Calu3 (cell line): ENCODE measurements at regions not wholly inside any gene's neighbourhood (a gene's known extent, or its start where the extent isn't known, plus 50 kb on each side); places are given as distances from the start of the nearest gene placed in this dataset.

Experiments
- BruUV-seq: library from RNA; stranded (reverse); fragments of 400-500 nt; replicated peaks from 2 replicates; lab custom pipeline; 2021; lab: Mats Ljungman, UMichigan
- CTCF ChIA-PET: fragments of 300-600 bp; sonication (Branson Sonifier 250); formaldehyde crosslinking; loops from one replicate; lab custom pipeline; 2022; ENCODE audit warnings: antibody characterized with exemption; lab: Charles Lee
- DNase-seq: peaks from one replicate; pipeline ENCODE4 v3.0.0; 2022
- H3K27ac Mint-ChIP-seq: one replicate; pipeline ENCODE4 v1.8.0; 2022; ENCODE audit warnings: mixed read lengths; ENCODE audit not compliant: unreplicated experiment
- H3K27me3 Mint-ChIP-seq: one replicate; pipeline ENCODE4 v1.8.0; 2022; ENCODE audit warnings: mixed read lengths; ENCODE audit not compliant: unreplicated experiment
- H3K36me3 Mint-ChIP-seq: one replicate; pipeline ENCODE4 v1.8.0; 2022; ENCODE audit warnings: mild to moderate bottlenecking, moderate library complexity, mixed read lengths; ENCODE audit not compliant: insufficient read depth, unreplicated experiment
- H3K4me1 Mint-ChIP-seq: one replicate; pipeline ENCODE4 v1.8.0; 2022; ENCODE audit warnings: mild to moderate bottlenecking, low read depth, mixed read lengths; ENCODE audit not compliant: unreplicated experiment
- H3K4me3 Mint-ChIP-seq: one replicate; pipeline ENCODE4 v1.8.0; 2022; ENCODE audit warnings: mild to moderate bottlenecking, low read depth, moderate library complexity, mixed read lengths; ENCODE audit not compliant: unreplicated experiment
- H3K9me3 Mint-ChIP-seq: one replicate; pipeline ENCODE4 v1.8.0; 2022; ENCODE audit warnings: low read depth, mixed read lengths; ENCODE audit not compliant: unreplicated experiment
- intact Hi-C: fragments of 100-400 bp; cut with micrococcal nuclease; formaldehyde crosslinking; loops from one replicate; pipeline ENCODE4 v1.10.0; 2022; ENCODE audit not compliant: unreplicated experiment
- TF ChIP-seq, protein P1 (sequence below): fragments of 200-600 bp; IDR thresholded peaks from one replicate; pipeline ENCODE4 v1.8.0; 2022; ENCODE audit warnings: antibody characterized with exemption; ENCODE audit not compliant: unreplicated experiment

DNA sequence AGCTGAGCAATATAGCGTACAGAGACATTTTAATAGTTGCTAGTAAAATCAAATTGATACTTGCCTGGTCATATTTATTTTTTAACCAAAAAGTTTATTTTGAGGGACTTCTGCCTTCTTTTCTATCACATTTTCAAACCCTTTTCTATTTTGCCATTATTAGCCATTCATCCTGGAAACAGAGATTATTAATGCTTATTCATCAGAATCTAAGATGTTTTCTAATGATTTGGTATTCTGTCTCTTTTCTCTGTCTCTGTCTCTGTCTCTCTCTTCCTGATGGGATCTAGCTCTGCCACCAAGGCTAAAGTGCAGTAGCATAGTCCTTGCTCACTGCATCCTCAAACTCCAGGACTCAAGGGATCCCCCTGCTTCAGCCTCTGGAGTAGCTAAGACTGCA is 871.3 kb upstream of the CDH8 start:
- CTCF ChIA-PET = no interaction called here
- Mint-ChIP-seq H3K4me1 (no peaks in the 10 kb centered on the region), H3K36me3 (no peaks in the 10 kb centered on the region), H3K9me3 (peaks cover 11% of the 10 kb centered on the region), H3K27me3 (no peaks in the 10 kb centered on the region), H3K27ac (no peak overlapping the region), H3K4me3 (no peak overlapping the region)
- no peak for DNase-seq
- intact Hi-C loops = no loop called here
- TF ChIP-seq, protein P1, sequence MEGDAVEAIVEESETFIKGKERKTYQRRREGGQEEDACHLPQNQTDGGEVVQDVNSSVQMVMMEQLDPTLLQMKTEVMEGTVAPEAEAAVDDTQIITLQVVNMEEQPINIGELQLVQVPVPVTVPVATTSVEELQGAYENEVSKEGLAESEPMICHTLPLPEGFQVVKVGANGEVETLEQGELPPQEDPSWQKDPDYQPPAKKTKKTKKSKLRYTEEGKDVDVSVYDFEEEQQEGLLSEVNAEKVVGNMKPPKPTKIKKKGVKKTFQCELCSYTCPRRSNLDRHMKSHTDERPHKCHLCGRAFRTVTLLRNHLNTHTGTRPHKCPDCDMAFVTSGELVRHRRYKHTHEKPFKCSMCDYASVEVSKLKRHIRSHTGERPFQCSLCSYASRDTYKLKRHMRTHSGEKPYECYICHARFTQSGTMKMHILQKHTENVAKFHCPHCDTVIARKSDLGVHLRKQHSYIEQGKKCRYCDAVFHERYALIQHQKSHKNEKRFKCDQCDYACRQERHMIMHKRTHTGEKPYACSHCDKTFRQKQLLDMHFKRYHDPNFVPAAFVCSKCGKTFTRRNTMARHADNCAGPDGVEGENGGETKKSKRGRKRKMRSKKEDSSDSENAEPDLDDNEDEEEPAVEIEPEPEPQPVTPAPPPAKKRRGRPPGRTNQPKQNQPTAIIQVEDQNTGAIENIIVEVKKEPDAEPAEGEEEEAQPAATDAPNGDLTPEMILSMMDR = no peak
- no TSS peak for BruUV-seq

DNA sequence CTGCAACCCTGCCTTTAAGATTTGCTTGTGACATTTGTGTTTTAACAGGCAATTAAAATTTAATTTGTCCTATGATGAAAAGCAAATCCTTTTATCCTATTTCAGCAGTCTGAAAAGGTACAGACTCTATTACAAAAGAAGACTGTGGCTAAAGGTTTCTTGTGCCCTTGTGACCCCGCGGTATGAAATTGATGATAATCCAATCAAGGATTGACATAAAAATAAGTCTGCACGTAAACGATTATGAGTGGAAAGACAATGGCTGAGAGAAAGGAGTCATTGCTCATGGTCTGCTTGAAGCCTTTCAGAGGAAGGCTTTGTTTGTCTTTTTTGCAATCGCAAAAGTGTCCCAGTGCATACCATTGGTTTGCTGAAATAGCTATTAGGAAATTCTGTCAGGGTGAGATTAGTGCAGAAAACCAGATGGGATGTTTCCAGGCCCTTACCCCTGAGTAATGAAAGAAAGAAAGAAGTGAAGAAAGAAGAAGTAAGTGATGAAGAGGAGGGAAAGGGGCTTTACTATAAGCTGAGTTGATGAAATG is 867.8 kb upstream of the CDH8 start:
- H3K36me3 Mint-ChIP-seq = no peaks in the 10 kb centered on the region
- TF ChIP-seq, protein P1 = no peak
- H3K9me3 Mint-ChIP-seq = peaks cover 8% of the 10 kb centered on the region
- DNase-seq = no peak
- no peaks in the 10 kb centered on the region for H3K27me3 Mint-ChIP-seq
- no TSS peak for BruUV-seq
- no peak overlapping the region for H3K4me3 Mint-ChIP-seq
- H3K27ac Mint-ChIP-seq = no peak overlapping the region
- no peaks in the 10 kb centered on the region for H3K4me1 Mint-ChIP-seq
- CTCF ChIA-PET = no interaction called here
- intact Hi-C loops = no loop called here

DNA sequence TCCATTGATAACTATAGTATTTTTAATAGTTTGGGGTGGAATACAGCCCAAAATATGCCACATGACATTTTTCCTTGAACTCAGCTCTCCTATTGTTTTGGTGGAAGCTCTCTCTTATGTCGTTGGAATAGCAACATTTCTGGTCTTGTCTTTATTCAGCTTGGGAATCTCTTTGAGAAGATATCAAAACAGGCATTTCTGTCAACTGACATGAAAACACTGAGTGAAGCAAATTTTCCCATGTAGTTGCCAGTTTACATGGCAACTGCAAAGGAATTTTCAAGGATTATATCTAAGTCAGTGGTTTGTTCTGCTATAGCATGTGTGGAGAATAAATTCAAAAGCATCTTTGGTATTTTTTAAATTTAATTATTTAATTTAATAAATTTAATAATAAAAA is 863.5 kb upstream of the CDH8 start:
- Mint-ChIP-seq H3K27me3 (no peaks in the 10 kb centered on the region), H3K36me3 (no peaks in the 10 kb centered on the region), H3K4me3 (no peak overlapping the region), H3K9me3 (peaks cover 14% of the 10 kb centered on the region), H3K27ac (no peak overlapping the region), H3K4me1 (no peaks in the 10 kb centered on the region)
- CTCF ChIA-PET = interaction anchor here (0.5 kb wide), 1 partner anchor 151 kb away, joined by 5 read pairs; no protein-coding TSS in a partner anchor
- BruUV-seq = no TSS peak
- TF ChIP-seq, protein P1 = no peak
- intact Hi-C loops = no loop called here
- DNase-seq = no peak

DNA sequence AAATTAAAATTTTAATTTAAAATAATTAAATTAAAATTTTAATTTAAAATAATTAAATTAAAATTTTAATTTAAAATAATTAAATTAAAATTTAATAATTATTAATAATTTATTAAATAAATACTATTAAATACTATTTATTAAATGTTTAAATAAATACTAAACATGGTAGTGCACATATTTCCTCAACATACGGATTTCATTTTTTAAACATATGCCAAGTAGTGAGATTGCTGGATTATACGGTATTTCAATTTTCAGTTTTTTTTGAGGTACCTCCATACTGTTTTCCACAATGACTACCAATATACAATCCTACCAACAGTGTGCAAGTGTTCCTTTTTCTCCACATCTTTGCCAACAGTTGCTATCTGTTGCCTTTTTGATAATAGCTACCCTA is 852.9 kb upstream of the CDH8 start:
- H3K36me3 Mint-ChIP-seq = no peaks in the 10 kb centered on the region
- CTCF ChIA-PET = no interaction called here
- peaks cover 9% of the 10 kb centered on the region for H3K9me3 Mint-ChIP-seq
- TF ChIP-seq, protein P1 = no peak
- no TSS peak for BruUV-seq
- H3K4me1 Mint-ChIP-seq = no peaks in the 10 kb centered on the region
- intact Hi-C loops = no loop called here
- no peaks in the 10 kb centered on the region for H3K27me3 Mint-ChIP-seq
- no peak for DNase-seq
- H3K4me3 Mint-ChIP-seq = no peak overlapping the region
- H3K27ac Mint-ChIP-seq = no peak overlapping the region
